ENCODE measurements at regions not wholly inside any gene's neighbourhood (a gene's known extent, or its start where the extent isn't known, plus 50 kb on each side); places are given as distances from the start of the nearest gene placed in this dataset.

- no peak overlapping the region for H3K4me2 ChIP-seq
- H2AFZ ChIP-seq, result no peak overlapping the region
- H3K9me2 ChIP-seq (ENCODE audit: insufficient read depth), result no peaks in the 10 kb centered on the region
- H3K36me3 ChIP-seq (ENCODE audit: low read depth), result no peaks in the 10 kb centered on the region
- H3K79me2 ChIP-seq (ENCODE audit: low read depth), result peaks cover 76% of the 10 kb centered on the region
- H3K4me3 ChIP-seq, result no peak overlapping the region
- no peaks in the 10 kb centered on the region for H3K27me3 ChIP-seq (ENCODE audit: insufficient read depth, low read depth)
- DNase-seq, result no peak
- H3K9me3 ChIP-seq (ENCODE audit: insufficient read depth, low read depth), result no peaks in the 10 kb centered on the region
- no TSS peak for BruUV-seq (replicated peaks)
- no peak for TF ChIP-seq CTCF (conservative IDR thresholded peaks at IDR 0.05)
- no peak for TF ChIP-seq EZH2 (IDR thresholded peaks at IDR 0.05; ENCODE audit: low read depth)
- intact Hi-C loops (cut with micrococcal nuclease; ENCODE audit: unreplicated experiment), result no loop called here
- ChIA-PET CTCF (no interaction called here), POLR2A (ENCODE audit: unreplicated experiment) (no interaction called here)
- no peak overlapping the region for H3K27ac ChIP-seq
- H3F3A ChIP-seq (ENCODE audit: insufficient read depth, low read depth), result no peaks in the 10 kb centered on the region; the same call in 1 of the 2 replicates
- H4K20me1 ChIP-seq (ENCODE audit: insufficient read depth), result peaks cover 9% of the 10 kb centered on the region
- H3K4me1 ChIP-seq (replicated peaks; ENCODE audit: insufficient read depth), result no peaks in the 10 kb centered on the region
These were observed 61.4 kb upstream of the PNMA1 start for GRCh38 chr14:73775339-73776193.

DNA sequence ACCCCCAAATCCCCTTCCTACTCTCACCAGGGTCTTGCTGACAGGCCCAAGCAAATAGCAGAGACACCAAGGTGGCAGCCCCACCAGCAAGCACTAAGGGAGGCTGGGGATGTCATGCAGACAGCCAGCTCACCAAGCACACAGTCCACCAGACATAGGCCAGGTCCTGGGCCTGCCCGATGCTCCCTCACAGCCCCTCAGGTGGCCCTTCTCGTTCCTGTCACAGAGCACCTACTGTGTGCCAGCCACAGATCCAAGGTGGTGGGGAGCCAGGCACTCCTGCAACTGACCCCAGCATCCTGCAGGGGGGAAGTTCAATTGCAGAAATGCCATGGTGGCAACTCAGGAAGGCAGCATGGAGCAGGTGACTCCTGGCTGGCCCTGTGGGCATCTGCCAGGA, 60.5 kb upstream of the PNMA1 start:
- Histone ChIP-seq H3K9me2 (ENCODE audit: insufficient read depth) (no peaks in the 10 kb centered on the region), H3K79me2 (ENCODE audit: low read depth) (peaks cover 73% of the 10 kb centered on the region), H4K20me1 (ENCODE audit: insufficient read depth) (peaks cover 9% of the 10 kb centered on the region), H2AFZ (no peak overlapping the region), H3K4me1 (replicated peaks; ENCODE audit: insufficient read depth) (no peaks in the 10 kb centered on the region), H3K9me3 (ENCODE audit: insufficient read depth, low read depth) (no peaks in the 10 kb centered on the region), H3K27ac (no peak overlapping the region), H3F3A (ENCODE audit: insufficient read depth, low read depth) (peaks cover 3% of the 10 kb centered on the region; the same call in 1 of the 2 replicates), H3K4me3 (no peak overlapping the region), H3K27me3 (ENCODE audit: insufficient read depth, low read depth) (no peaks in the 10 kb centered on the region), H3K36me3 (ENCODE audit: low read depth) (no peaks in the 10 kb centered on the region), H3K4me2 (no peak overlapping the region)
- intact Hi-C loops (cut with micrococcal nuclease; ENCODE audit: unreplicated experiment), result no loop called here
- ChIA-PET CTCF (no interaction called here), POLR2A (ENCODE audit: unreplicated experiment) (no interaction called here)
- no peak for TF ChIP-seq CTCF (conservative IDR thresholded peaks at IDR 0.05)
- TF ChIP-seq EZH2 (IDR thresholded peaks at IDR 0.05; ENCODE audit: low read depth), result no peak
- BruUV-seq (replicated peaks), result no TSS peak
- DNase-seq, result no peak

DNA sequence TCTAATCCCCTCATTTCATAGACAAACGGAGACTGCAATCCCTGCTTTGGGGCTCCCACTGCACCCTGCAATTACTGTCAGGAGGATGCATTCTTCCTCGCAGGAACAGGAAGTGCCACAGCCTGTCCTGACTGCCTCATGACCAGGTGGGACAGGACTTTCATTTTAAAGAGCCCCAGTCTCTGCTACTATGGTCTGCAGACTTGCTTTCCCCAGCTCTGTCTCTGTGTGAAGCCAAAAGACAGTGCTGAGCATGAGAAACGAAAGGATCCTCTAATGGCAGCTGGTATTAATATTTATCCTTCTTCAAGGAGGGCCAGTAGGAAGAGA, 60.0 kb upstream of the PNMA1 start:
- no peak overlapping the region for H3K4me2 ChIP-seq
- ChIA-PET CTCF (no interaction called here), POLR2A (ENCODE audit: unreplicated experiment) (no interaction called here)
- intact Hi-C loops (cut with micrococcal nuclease; ENCODE audit: unreplicated experiment), result no loop called here
- TF ChIP-seq EZH2 (IDR thresholded peaks at IDR 0.05; ENCODE audit: low read depth) (no peak), CTCF (conservative IDR thresholded peaks at IDR 0.05) (no peak)
- BruUV-seq (replicated peaks), result no TSS peak
- H3K9me2 ChIP-seq (ENCODE audit: insufficient read depth), result no peaks in the 10 kb centered on the region
- no peaks in the 10 kb centered on the region for H3K27me3 ChIP-seq (ENCODE audit: insufficient read depth, low read depth)
- no peaks in the 10 kb centered on the region for H3K9me3 ChIP-seq (ENCODE audit: insufficient read depth, low read depth)
- H3K36me3 ChIP-seq (ENCODE audit: low read depth), result no peaks in the 10 kb centered on the region
- no peak overlapping the region for H3K4me3 ChIP-seq
- H2AFZ ChIP-seq, result no peak overlapping the region
- peaks cover 73% of the 10 kb centered on the region for H3K79me2 ChIP-seq (ENCODE audit: low read depth)
- DNase-seq, result no peak
- peaks cover 3% of the 10 kb centered on the region; the same call in 1 of the 2 replicates for H3F3A ChIP-seq (ENCODE audit: insufficient read depth, low read depth)
- H4K20me1 ChIP-seq (ENCODE audit: insufficient read depth), result peaks cover 12% of the 10 kb centered on the region
- peaks cover 2% of the 10 kb centered on the region; the same call in 1 of the 2 replicates for H3K4me1 ChIP-seq (replicated peaks; ENCODE audit: insufficient read depth)
- H3K27ac ChIP-seq, result no peak overlapping the region

Data from PC-9 (cell line).